Activated naive CD4-positive, alpha-beta T cell treated with anti-CD3 and anti-CD28 coated beads, Interleukin-2, amount 50 U/mL, for 24 hours (primary cell): ENCODE measurements at regions not wholly inside any gene's neighbourhood (a gene's known extent, or its start where the extent isn't known, plus 50 kb on each side); places are given as distances from the start of the nearest gene placed in this dataset.

Experiments
- H3K27ac Mint-ChIP-seq: one replicate; pipeline ENCODE4 v1.8.0; 2021; ENCODE audit warnings: mild to moderate bottlenecking, mixed read lengths
- H3K27me3 Mint-ChIP-seq: one replicate; pipeline ENCODE4 v1.8.0; 2021; ENCODE audit warnings: mixed read lengths
- H3K36me3 Mint-ChIP-seq: one replicate; pipeline ENCODE4 v1.8.0; 2021; ENCODE audit warnings: mixed read lengths
- H3K4me1 Mint-ChIP-seq: one replicate; pipeline ENCODE4 v1.8.0; 2021; ENCODE audit warnings: mixed read lengths
- H3K4me3 Mint-ChIP-seq: one replicate; pipeline ENCODE4 v1.8.0; 2021; ENCODE audit warnings: mild to moderate bottlenecking, mixed read lengths
- H3K9me3 Mint-ChIP-seq: one replicate; pipeline ENCODE4 v1.8.0; 2021; ENCODE audit warnings: mixed read lengths

DNA sequence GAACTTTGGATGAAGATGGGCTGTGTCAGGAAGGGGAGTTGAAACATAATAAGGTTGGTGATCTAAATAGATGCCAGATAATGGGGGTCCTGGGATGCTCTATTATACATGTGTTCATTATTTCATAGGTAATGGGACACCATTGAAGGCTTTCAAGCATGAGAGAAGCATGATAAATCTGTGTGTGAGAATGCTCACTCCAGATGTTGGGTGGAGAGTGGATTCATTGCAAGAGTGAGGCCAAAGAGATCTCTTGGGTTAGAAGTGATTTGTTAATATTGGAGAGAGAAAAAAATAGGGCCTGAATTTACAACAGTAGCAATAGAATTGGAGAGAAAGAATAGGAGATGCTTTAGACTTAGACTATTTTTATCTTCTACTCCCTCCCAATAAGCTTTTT, 321.3 kb downstream of the SAMD5 start:
- Mint-ChIP-seq H3K9me3 (no peaks in the 10 kb centered on the region), H3K4me3 (no peak overlapping the region), H3K27me3 (peaks cover 2% of the 10 kb centered on the region), H3K27ac (no peak overlapping the region), H3K36me3 (no peaks in the 10 kb centered on the region), H3K4me1 (no peaks in the 10 kb centered on the region)

DNA sequence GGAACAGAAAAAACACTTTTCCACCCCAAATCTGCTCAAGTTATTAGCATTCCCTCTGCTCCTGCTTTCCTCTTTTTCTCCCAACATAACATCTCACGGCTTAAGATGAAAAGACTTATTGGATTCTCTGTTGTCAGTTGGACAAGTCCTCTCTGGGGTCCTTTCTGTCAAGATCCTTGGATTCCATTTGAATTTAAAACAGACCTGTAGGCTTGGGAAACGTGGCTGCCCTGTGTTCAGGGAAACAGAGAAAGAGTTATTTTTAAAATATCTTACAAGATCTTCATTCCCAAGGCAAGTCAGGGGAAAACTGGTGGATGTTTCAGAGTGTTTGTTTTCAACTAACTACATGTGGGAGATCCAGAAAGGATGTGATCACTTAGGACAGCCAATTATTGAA, 322.9 kb downstream of the SAMD5 start:
- Mint-ChIP-seq H3K36me3 (no peaks in the 10 kb centered on the region), H3K27me3 (peaks cover 2% of the 10 kb centered on the region), H3K9me3 (no peaks in the 10 kb centered on the region), H3K4me1 (no peaks in the 10 kb centered on the region), H3K4me3 (no peak overlapping the region), H3K27ac (no peak overlapping the region)

- Mint-ChIP-seq H3K9me3 (no peaks in the 10 kb centered on the region), H3K27ac (no peak overlapping the region), H3K4me3 (no peak overlapping the region), H3K4me1 (no peaks in the 10 kb centered on the region), H3K36me3 (no peaks in the 10 kb centered on the region), H3K27me3 (peaks cover 2% of the 10 kb centered on the region)
Observed at GRCh38 chr6:147833607-147834006, 325.1 kb downstream of the SAMD5 start.

GRCh38 chr6:147834084-147834776, 325.7 kb downstream of the SAMD5 start:
- Mint-ChIP-seq H3K36me3 (no peaks in the 10 kb centered on the region), H3K4me1 (no peaks in the 10 kb centered on the region), H3K27me3 (peaks cover 2% of the 10 kb centered on the region), H3K27ac (no peak overlapping the region), H3K9me3 (no peaks in the 10 kb centered on the region), H3K4me3 (no peak overlapping the region)

- Mint-ChIP-seq H3K27me3 (peaks cover 2% of the 10 kb centered on the region), H3K27ac (no peak overlapping the region), H3K4me1 (no peaks in the 10 kb centered on the region), H3K36me3 (no peaks in the 10 kb centered on the region), H3K9me3 (no peaks in the 10 kb centered on the region), H3K4me3 (no peak overlapping the region)
Observed at GRCh38 chr6:147837540-147837939, 329.1 kb downstream of the SAMD5 start.

DNA sequence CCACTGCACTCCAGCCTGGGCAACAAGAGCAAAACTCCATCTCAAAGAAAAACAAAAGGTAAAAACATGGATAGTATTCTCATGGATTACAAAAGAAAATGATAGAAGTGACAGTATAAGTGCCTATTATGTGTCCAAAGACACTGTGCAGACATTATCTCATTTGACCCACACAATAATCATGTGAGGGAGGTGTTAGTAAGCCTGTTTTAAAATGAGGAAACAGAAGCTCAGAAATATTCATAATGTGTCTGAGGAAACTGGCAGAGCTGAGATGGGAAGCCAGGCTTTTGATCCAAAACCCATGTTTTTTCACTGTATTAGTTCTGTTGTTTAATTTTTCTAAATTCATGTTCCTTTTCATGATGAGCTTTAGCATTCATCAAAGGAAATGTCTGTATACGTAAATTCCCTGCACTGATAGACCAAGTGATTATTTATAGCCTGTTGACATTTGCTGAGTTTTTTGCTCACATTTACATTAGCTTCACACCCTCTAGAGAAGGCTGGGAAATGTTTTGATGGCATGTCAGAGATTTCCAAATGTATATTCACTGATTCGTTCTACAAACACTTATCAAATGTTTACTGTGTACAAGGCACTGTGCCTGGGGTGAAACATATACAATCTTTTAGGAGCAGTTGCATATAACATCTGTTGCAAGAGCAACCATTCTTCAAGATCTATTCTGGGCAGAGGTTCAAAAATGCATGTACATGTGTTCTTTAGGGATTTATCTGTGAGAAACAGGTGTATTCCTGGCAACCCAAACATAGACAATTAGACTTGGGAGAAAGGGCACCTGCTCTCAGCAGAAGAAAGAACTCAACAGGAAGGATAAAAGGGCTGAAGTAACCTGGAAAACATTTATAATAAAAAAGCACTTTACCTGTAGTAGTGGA, 331.5 kb downstream of the SAMD5 start:
- Mint-ChIP-seq H3K9me3 (peaks cover 5% of the 10 kb centered on the region), H3K27me3 (no peaks in the 10 kb centered on the region), H3K36me3 (no peaks in the 10 kb centered on the region), H3K4me1 (no peaks in the 10 kb centered on the region), H3K27ac (no peak overlapping the region), H3K4me3 (no peak overlapping the region)

DNA sequence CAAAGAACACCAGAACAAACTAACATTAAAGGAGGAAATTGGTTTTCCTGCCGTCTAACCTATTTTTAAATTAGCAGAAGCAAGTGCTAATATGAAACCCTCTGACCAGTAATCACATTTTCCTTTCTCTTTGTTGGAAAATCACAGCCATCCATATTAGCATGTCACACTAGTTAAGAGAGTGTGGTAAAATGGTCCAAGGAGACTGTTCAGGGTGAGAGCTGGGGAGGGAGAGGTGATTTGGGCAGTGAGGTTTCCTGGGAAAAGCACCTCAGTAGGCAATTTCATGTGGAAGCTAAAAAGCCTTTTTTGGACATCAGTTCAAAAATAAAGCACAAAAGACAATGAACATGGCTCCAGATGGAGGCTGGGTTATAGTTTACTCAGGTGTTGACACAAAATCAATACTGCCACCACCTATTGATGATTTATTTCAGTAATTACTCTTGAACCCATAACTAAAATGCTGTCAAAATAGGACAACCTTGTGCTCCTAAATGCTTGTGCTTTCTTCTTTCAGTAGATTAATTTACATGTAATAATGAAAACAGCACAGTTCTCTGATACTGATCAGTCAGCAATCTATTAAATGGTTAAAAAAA, 333.2 kb downstream of the SAMD5 start:
- no peaks in the 10 kb centered on the region for H3K4me1 Mint-ChIP-seq
- peaks cover 5% of the 10 kb centered on the region for H3K9me3 Mint-ChIP-seq
- no peaks in the 10 kb centered on the region for H3K36me3 Mint-ChIP-seq
- H3K27ac Mint-ChIP-seq = no peak overlapping the region
- H3K27me3 Mint-ChIP-seq = no peaks in the 10 kb centered on the region
- no peak overlapping the region for H3K4me3 Mint-ChIP-seq

DNA sequence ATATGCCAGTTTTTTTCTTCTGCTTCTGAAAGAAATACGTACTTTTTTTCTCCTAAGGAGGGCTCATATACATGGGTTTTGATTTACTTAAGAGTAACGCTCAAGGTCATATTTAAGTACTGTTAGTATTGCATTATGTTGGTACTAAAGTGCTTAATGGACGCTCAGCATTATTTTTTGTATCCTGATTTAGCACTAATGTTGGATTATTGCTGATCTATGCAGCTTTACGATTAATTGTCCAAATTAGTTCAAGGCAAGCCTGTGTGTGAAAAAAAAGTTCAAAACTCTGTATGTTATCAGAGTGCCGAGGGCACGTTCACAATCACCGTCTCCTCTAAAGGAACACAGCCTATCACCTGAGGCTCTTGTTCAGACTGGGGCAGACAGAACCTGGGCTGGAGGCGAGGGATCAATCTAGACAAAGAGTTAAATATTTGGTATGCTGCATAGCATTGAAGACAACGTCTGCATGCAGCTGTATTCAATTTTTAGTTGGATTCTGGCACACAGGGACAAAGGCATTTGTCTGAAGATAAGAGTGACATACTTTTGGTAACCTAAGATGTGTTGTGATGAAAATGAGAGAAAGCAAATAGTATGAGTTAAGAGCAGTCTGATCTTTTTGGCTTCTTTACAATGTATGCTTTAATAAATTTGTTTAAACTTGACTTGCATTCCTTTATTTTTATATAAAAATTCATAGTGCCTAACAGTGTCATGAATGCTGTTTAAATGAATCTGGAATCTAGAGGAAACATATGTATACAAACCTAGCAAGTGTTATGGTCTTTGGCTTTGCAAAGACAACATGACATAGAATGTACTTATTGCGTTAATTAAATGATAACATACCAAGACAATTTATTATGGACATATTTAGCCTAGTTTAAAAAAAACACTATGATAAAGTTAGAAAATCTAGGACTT, 341.2 kb downstream of the SAMD5 start:
- H3K27ac Mint-ChIP-seq = no peak overlapping the region
- no peak overlapping the region for H3K4me3 Mint-ChIP-seq
- no peaks in the 10 kb centered on the region for H3K4me1 Mint-ChIP-seq
- H3K36me3 Mint-ChIP-seq = no peaks in the 10 kb centered on the region
- H3K9me3 Mint-ChIP-seq = no peaks in the 10 kb centered on the region
- H3K27me3 Mint-ChIP-seq = no peaks in the 10 kb centered on the region

GRCh38 chr6:147852772-147853171, 344.3 kb downstream of the SAMD5 start:
- no peaks in the 10 kb centered on the region for H3K9me3 Mint-ChIP-seq
- H3K27me3 Mint-ChIP-seq = no peaks in the 10 kb centered on the region
- H3K27ac Mint-ChIP-seq = no peak overlapping the region
- no peak overlapping the region for H3K4me3 Mint-ChIP-seq
- H3K36me3 Mint-ChIP-seq = no peaks in the 10 kb centered on the region
- no peaks in the 10 kb centered on the region for H3K4me1 Mint-ChIP-seq

DNA sequence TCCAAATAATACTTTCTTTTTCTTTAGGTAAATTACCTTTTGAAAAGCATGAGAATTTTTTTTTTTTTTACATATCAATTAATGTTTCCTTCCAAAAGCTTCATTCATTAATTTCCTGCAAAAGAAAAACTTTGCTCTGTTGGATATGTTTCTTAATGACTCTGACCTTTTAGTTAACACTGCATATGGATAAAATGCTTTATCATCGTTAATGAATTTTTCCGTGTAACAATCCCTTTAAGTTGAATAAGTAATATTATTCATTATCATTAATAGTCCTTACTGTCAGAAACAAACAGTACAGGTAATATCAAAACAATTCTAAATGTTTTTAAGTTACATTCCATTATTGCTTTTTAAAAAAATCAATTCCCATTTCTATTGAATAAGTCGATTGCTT, 345.1 kb downstream of the SAMD5 start:
- H3K4me3 Mint-ChIP-seq = no peak overlapping the region
- H3K36me3 Mint-ChIP-seq = no peaks in the 10 kb centered on the region
- H3K9me3 Mint-ChIP-seq = no peaks in the 10 kb centered on the region
- H3K27me3 Mint-ChIP-seq = no peaks in the 10 kb centered on the region
- no peaks in the 10 kb centered on the region for H3K4me1 Mint-ChIP-seq
- H3K27ac Mint-ChIP-seq = no peak overlapping the region

GRCh38 chr6:147855803-147856482, 347.5 kb downstream of the SAMD5 start:
- H3K36me3 Mint-ChIP-seq = no peaks in the 10 kb centered on the region
- H3K4me3 Mint-ChIP-seq = no peak overlapping the region
- H3K27me3 Mint-ChIP-seq = no peaks in the 10 kb centered on the region
- no peaks in the 10 kb centered on the region for H3K9me3 Mint-ChIP-seq
- no peak overlapping the region for H3K27ac Mint-ChIP-seq
- H3K4me1 Mint-ChIP-seq = no peaks in the 10 kb centered on the region

DNA sequence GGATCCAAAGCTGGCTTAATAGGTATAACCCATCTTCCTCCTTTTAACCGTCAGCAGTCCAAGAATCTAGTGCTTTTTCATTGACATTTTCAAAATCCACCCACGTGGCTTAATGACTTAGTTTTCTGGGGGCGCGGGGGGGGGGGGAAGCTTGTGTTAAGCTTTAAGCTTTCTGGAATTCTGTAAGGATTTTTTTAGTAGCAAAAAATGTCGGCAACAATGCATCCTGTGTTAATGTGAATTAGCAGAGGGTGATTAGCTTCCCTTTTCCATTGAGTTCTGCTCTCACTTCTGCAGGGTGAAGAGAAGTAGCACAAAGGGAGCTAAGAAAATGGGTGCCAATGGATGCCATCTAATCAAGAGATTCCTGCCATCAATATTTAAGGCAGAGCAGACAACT, 348.2 kb downstream of the SAMD5 start:
- Mint-ChIP-seq H3K36me3 (no peaks in the 10 kb centered on the region), H3K27ac (no peak overlapping the region), H3K27me3 (no peaks in the 10 kb centered on the region), H3K9me3 (no peaks in the 10 kb centered on the region), H3K4me1 (no peaks in the 10 kb centered on the region), H3K4me3 (no peak overlapping the region)

GRCh38 chr6:147858421-147858820, 349.9 kb downstream of the SAMD5 start:
- no peak overlapping the region for H3K27ac Mint-ChIP-seq
- H3K4me3 Mint-ChIP-seq = no peak overlapping the region
- no peaks in the 10 kb centered on the region for H3K36me3 Mint-ChIP-seq
- H3K27me3 Mint-ChIP-seq = no peaks in the 10 kb centered on the region
- no peaks in the 10 kb centered on the region for H3K9me3 Mint-ChIP-seq
- no peaks in the 10 kb centered on the region for H3K4me1 Mint-ChIP-seq

DNA sequence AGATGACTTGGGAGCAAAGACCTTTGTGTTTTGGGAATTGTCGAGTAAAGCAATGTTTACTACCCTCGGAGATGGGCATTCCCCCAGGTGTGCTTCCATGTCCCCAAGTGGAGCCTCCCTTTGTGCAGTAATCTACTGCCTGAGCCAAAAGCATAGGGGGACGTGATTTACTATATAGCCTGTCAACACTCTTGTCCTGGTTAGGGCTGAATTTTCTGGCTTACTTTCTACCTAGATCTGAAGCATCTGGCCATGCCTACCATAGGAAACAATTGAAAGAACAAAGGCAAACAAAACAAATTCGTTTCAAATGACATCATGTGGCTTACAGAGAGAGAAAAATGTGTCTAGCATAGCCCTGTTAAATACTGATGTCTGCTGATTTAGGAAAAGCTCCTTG, 350.6 kb downstream of the SAMD5 start:
- H3K36me3 Mint-ChIP-seq = no peaks in the 10 kb centered on the region
- H3K27me3 Mint-ChIP-seq = no peaks in the 10 kb centered on the region
- no peaks in the 10 kb centered on the region for H3K4me1 Mint-ChIP-seq
- H3K9me3 Mint-ChIP-seq = no peaks in the 10 kb centered on the region
- H3K4me3 Mint-ChIP-seq = no peak overlapping the region
- H3K27ac Mint-ChIP-seq = no peak overlapping the region

- Mint-ChIP-seq H3K27ac (no peak overlapping the region), H3K4me3 (no peak overlapping the region), H3K27me3 (no peaks in the 10 kb centered on the region), H3K4me1 (no peaks in the 10 kb centered on the region), H3K36me3 (no peaks in the 10 kb centered on the region), H3K9me3 (no peaks in the 10 kb centered on the region)
Observed at GRCh38 chr6:147861696-147862095, 353.2 kb downstream of the SAMD5 start.
